Natural killer cell (primary cell): ENCODE measurements at regions not wholly inside any gene's neighbourhood (a gene's known extent, or its start where the extent isn't known, plus 50 kb on each side); places are given as distances from the start of the nearest gene placed in this dataset.

ENCODE experiments used
- ATAC-seq, 3 donors: fragments of 150-1000 bp in 2 of 3; fragments of 200-7000 bp in 1 of 3; cut with Tn5 transposase; 1 replicate in 1 of 3; 2 replicates in 2 of 3; pipeline ENCODE4 v1.10.0; 2021; ENCODE audit warnings: mild to moderate bottlenecking in 2 of 3, moderate library complexity in 2 of 3
- DNase-seq, 2 donors: peaks; one replicate each; pipeline versions ENCODE4 v3.0.0 to v3.0.0-alpha.2; 2013 to 2021; ENCODE audit warnings: mixed read lengths in 1 of 2
- H3K27ac ChIP-seq: one replicate; pipeline ENCODE4 v1.5.1; 2013; ENCODE audit warnings: mild to moderate bottlenecking, low read length
- H3K27me3 ChIP-seq: one replicate; pipeline ENCODE4 v1.6.1; 2013; ENCODE audit warnings: low read length; ENCODE audit not compliant: control insufficient read depth, insufficient read depth
- H3K36me3 ChIP-seq: one replicate; pipeline ENCODE4 v1.6.1; 2013; ENCODE audit warnings: low read length; ENCODE audit not compliant: control insufficient read depth, insufficient read depth
- H3K4me1 ChIP-seq: one replicate; pipeline ENCODE4 v1.6.1; 2013; ENCODE audit warnings: low read length; ENCODE audit not compliant: control insufficient read depth, insufficient read depth
- H3K4me3 ChIP-seq: one replicate; pipeline ENCODE4 v1.5.1; 2013; ENCODE audit warnings: low read length
- H3K9me3 ChIP-seq: one replicate; pipeline ENCODE4 v1.6.1; 2013; ENCODE audit warnings: low read length; ENCODE audit not compliant: control insufficient read depth, insufficient read depth
- H3K27ac Mint-ChIP-seq, 2 donors: one replicate each; pipeline ENCODE4 v1.8.0; 2022; ENCODE audit warnings: mild to moderate bottlenecking in 2 of 2, mixed read lengths in 2 of 2, moderate library complexity in 1 of 2
- H3K27me3 Mint-ChIP-seq, 2 donors: one replicate each; pipeline ENCODE4 v1.8.0; 2022; ENCODE audit warnings: low read depth in 2 of 2, mixed read lengths in 2 of 2
- H3K36me3 Mint-ChIP-seq: one replicate; pipeline ENCODE4 v1.8.0; 2022; ENCODE audit warnings: mixed read lengths
- H3K4me1 Mint-ChIP-seq, 2 donors: one replicate each; pipeline ENCODE4 v1.8.0; 2022; ENCODE audit warnings: mixed read lengths in 2 of 2
- H3K4me3 Mint-ChIP-seq: one replicate; pipeline ENCODE4 v1.8.0; 2022; ENCODE audit warnings: mild to moderate bottlenecking, moderate library complexity, mixed read lengths
- H3K9me3 Mint-ChIP-seq, 2 donors: one replicate each; pipeline ENCODE4 v1.8.0; 2022; ENCODE audit warnings: mixed read lengths in 2 of 2
- CTCF ChIP-seq: fragments of 200-600 bp; IDR thresholded peaks from one replicate; pipeline ENCODE4 v1.8.0; 2022; ENCODE audit warnings: antibody characterized with exemption
- WGBS: methylation state at CpG from one replicate; pipeline ENCODE4 v1.1.7; 2013; ENCODE audit warnings: missing lambda C conversion rate; ENCODE audit not compliant: insufficient coverage; 5-methylcytosine and 5-hydroxymethylcytosine counted together
- intact Hi-C: fragments of 100-400 bp; cut with micrococcal nuclease; formaldehyde crosslinking; loops from one replicate; pipeline ENCODE4 v1.14.2; 2022

- Histone ChIP-seq H3K27me3 (no peaks in the 10 kb centered on the region), H3K27ac (no peak overlapping the region), H3K4me3 (no peak overlapping the region), H3K9me3 (no peaks in the 10 kb centered on the region), H3K4me1 (no peaks in the 10 kb centered on the region), H3K36me3 (no peaks in the 10 kb centered on the region)
- ATAC-seq (no peak), DNase-seq (no peak)
- Mint-ChIP-seq H3K27ac (no peak overlapping the region), H3K4me1 (no peaks in the 10 kb centered on the region), H3K9me3 (no peaks in the 10 kb centered on the region), H3K4me3 (no peak overlapping the region), H3K36me3 (no peaks in the 10 kb centered on the region), H3K27me3 (peaks cover 20 to 60% of the 10 kb centered on the region in 2 donors)
- WGBS, result 74% methylated on average over 2 of the region's 2 CpGs
- intact Hi-C loops, result no loop called here
- no peak for TF ChIP-seq CTCF
Measured at GRCh38 chr1:232547938-232548484, 81.9 kb downstream of the SIPA1L2 start.

GRCh38 chr1:232542633-232543593 is 87.0 kb downstream of the SIPA1L2 start:
- Mint-ChIP-seq H3K27ac (no peak overlapping the region), H3K27me3 (peaks cover 28 to 40% of the 10 kb centered on the region in 2 donors), H3K4me1 (no peaks in the 10 kb centered on the region), H3K36me3 (no peaks in the 10 kb centered on the region), H3K4me3 (no peak overlapping the region), H3K9me3 (no peaks in the 10 kb centered on the region)
- 93% methylated on average over 13 of the region's 13 CpGs for WGBS
- H3K27me3 ChIP-seq, result no peaks in the 10 kb centered on the region
- no peak overlapping the region for H3K4me3 ChIP-seq
- no peak for TF ChIP-seq CTCF
- no peak overlapping the region for H3K27ac ChIP-seq
- no peaks in the 10 kb centered on the region for H3K9me3 ChIP-seq
- DNase-seq (no peak), ATAC-seq (no peak)
- intact Hi-C loops, result no loop called here
- H3K4me1 ChIP-seq, result no peaks in the 10 kb centered on the region
- no peaks in the 10 kb centered on the region for H3K36me3 ChIP-seq

- ATAC-seq (no peak), DNase-seq (no peak)
- no peak for TF ChIP-seq CTCF
- intact Hi-C loops, result no loop called here
- peaks cover 33 to 46% of the 10 kb centered on the region in 2 donors for H3K27me3 Mint-ChIP-seq
- H3K4me3 ChIP-seq, result no peak overlapping the region
- H3K4me1 ChIP-seq, result no peaks in the 10 kb centered on the region
- no peak overlapping the region for H3K27ac Mint-ChIP-seq
- no peaks in the 10 kb centered on the region for H3K4me1 Mint-ChIP-seq
- H3K9me3 ChIP-seq, result no peaks in the 10 kb centered on the region
- no peaks in the 10 kb centered on the region for H3K9me3 Mint-ChIP-seq
- WGBS, result 94% methylated on average over 4 of the region's 5 CpGs
- no peak overlapping the region for H3K4me3 Mint-ChIP-seq
- H3K36me3 Mint-ChIP-seq, result no peaks in the 10 kb centered on the region
- H3K27me3 ChIP-seq, result no peaks in the 10 kb centered on the region
- no peaks in the 10 kb centered on the region for H3K36me3 ChIP-seq
- no peak overlapping the region for H3K27ac ChIP-seq
Measured at GRCh38 chr1:232538943-232539302, 91.0 kb downstream of the SIPA1L2 start.
